ENCODE measurements at regions not wholly inside any gene's neighbourhood (a gene's known extent, or its start where the extent isn't known, plus 50 kb on each side); places are given as distances from the start of the nearest gene placed in this dataset.

GRCh38 chr15:39486621-39487457, 94.0 kb upstream of the THBS1 start:
- no peak overlapping the region for H3K4me3 ChIP-seq (ENCODE audit: insufficient read depth, low read length)
- H3K27me3 ChIP-seq (ENCODE audit: insufficient read depth, low read length) = no peaks in the 10 kb centered on the region
- H3K27ac ChIP-seq (ENCODE audit: low read depth, low read length) = no peak overlapping the region
- no peaks in the 10 kb centered on the region for H3K36me3 ChIP-seq (ENCODE audit: insufficient read depth, low read length)
- H3K4me1 ChIP-seq (ENCODE audit: insufficient read depth, low read length) = no peaks in the 10 kb centered on the region
- no peaks in the 10 kb centered on the region for H3K79me2 ChIP-seq (ENCODE audit: insufficient read depth, low read length)
- H3K4me2 ChIP-seq (ENCODE audit: insufficient read depth, low read length) = no peak overlapping the region
- no peak overlapping the region for H2AFZ ChIP-seq (ENCODE audit: low read length)
- H4K20me1 ChIP-seq (ENCODE audit: insufficient read depth, low read length) = no peaks in the 10 kb centered on the region
- H3K9me3 ChIP-seq (ENCODE audit: low read depth, low read length) = no peaks in the 10 kb centered on the region
- no peak for TF ChIP-seq CTCF (IDR thresholded peaks at IDR 0.05; ENCODE audit: extremely low read depth, low read depth, low read length)
- no peak for DNase-seq (ENCODE audit: insufficient read length, low spot score, missing footprints)

- Histone ChIP-seq H3K9me3 (ENCODE audit: low read depth, low read length) (no peaks in the 10 kb centered on the region), H2AFZ (ENCODE audit: low read length) (no peak overlapping the region), H3K27ac (ENCODE audit: low read depth, low read length) (no peak overlapping the region), H3K27me3 (ENCODE audit: insufficient read depth, low read length) (no peaks in the 10 kb centered on the region), H3K79me2 (ENCODE audit: insufficient read depth, low read length) (no peaks in the 10 kb centered on the region), H3K4me3 (ENCODE audit: insufficient read depth, low read length) (no peak overlapping the region), H3K36me3 (ENCODE audit: insufficient read depth, low read length) (no peaks in the 10 kb centered on the region), H3K4me1 (ENCODE audit: insufficient read depth, low read length) (no peaks in the 10 kb centered on the region), H4K20me1 (ENCODE audit: insufficient read depth, low read length) (no peaks in the 10 kb centered on the region), H3K4me2 (ENCODE audit: insufficient read depth, low read length) (no peak overlapping the region)
- no peak for TF ChIP-seq CTCF (IDR thresholded peaks at IDR 0.05; ENCODE audit: extremely low read depth, low read depth, low read length)
- no peak for DNase-seq (ENCODE audit: insufficient read length, low spot score, missing footprints)
Measured at GRCh38 chr15:39487458-39487735, 93.5 kb upstream of the THBS1 start.

- H3K27me3 ChIP-seq (ENCODE audit: insufficient read depth, low read length) = no peaks in the 10 kb centered on the region
- no peak for TF ChIP-seq CTCF (IDR thresholded peaks at IDR 0.05; ENCODE audit: extremely low read depth, low read depth, low read length)
- H3K27ac ChIP-seq (ENCODE audit: low read depth, low read length) = no peak overlapping the region
- no peaks in the 10 kb centered on the region for H4K20me1 ChIP-seq (ENCODE audit: insufficient read depth, low read length)
- H3K36me3 ChIP-seq (ENCODE audit: insufficient read depth, low read length) = no peaks in the 10 kb centered on the region
- no peaks in the 10 kb centered on the region for H3K9me3 ChIP-seq (ENCODE audit: low read depth, low read length)
- no peaks in the 10 kb centered on the region for H3K4me1 ChIP-seq (ENCODE audit: insufficient read depth, low read length)
- H3K4me3 ChIP-seq (ENCODE audit: insufficient read depth, low read length) = no peak overlapping the region
- no peak overlapping the region for H3K4me2 ChIP-seq (ENCODE audit: insufficient read depth, low read length)
- no peak overlapping the region for H2AFZ ChIP-seq (ENCODE audit: low read length)
- H3K79me2 ChIP-seq (ENCODE audit: insufficient read depth, low read length) = no peaks in the 10 kb centered on the region
- DNase-seq (ENCODE audit: insufficient read length, low spot score, missing footprints) = no peak
Measured at GRCh38 chr15:39488516-39488915, 92.4 kb upstream of the THBS1 start.

- DNase-seq (ENCODE audit: insufficient read length, low spot score, missing footprints) = no peak
- Histone ChIP-seq H3K27me3 (ENCODE audit: insufficient read depth, low read length) (no peaks in the 10 kb centered on the region), H3K4me3 (ENCODE audit: insufficient read depth, low read length) (no peak overlapping the region), H3K4me1 (ENCODE audit: insufficient read depth, low read length) (no peaks in the 10 kb centered on the region), H4K20me1 (ENCODE audit: insufficient read depth, low read length) (no peaks in the 10 kb centered on the region), H3K27ac (ENCODE audit: low read depth, low read length) (no peak overlapping the region), H3K36me3 (ENCODE audit: insufficient read depth, low read length) (no peaks in the 10 kb centered on the region), H3K79me2 (ENCODE audit: insufficient read depth, low read length) (no peaks in the 10 kb centered on the region), H2AFZ (ENCODE audit: low read length) (no peak overlapping the region), H3K4me2 (ENCODE audit: insufficient read depth, low read length) (no peak overlapping the region), H3K9me3 (ENCODE audit: low read depth, low read length) (no peaks in the 10 kb centered on the region)
- no peak for TF ChIP-seq CTCF (IDR thresholded peaks at IDR 0.05; ENCODE audit: extremely low read depth, low read depth, low read length)
Measured at GRCh38 chr15:39488961-39489360, 91.9 kb upstream of the THBS1 start.

Data from osteoblast (primary cell).